Activated CD4-positive, CD25-positive, alpha-beta regulatory T cell treated with anti-CD3 and anti-CD28 coated beads, Interleukin-2, amount 50 U/mL, for 24 hours (primary cell): ENCODE measurements at regions not wholly inside any gene's neighbourhood (a gene's known extent, or its start where the extent isn't known, plus 50 kb on each side); places are given as distances from the start of the nearest gene placed in this dataset.

Source experiments
- ATAC-seq, 2 donors: fragments of 150-1000 bp; cut with Tn5 transposase; one replicate each; pipeline ENCODE4 v1.10.0; 2021; ENCODE audit warnings: mild to moderate bottlenecking in 1 of 2, moderate library complexity in 1 of 2

DNA sequence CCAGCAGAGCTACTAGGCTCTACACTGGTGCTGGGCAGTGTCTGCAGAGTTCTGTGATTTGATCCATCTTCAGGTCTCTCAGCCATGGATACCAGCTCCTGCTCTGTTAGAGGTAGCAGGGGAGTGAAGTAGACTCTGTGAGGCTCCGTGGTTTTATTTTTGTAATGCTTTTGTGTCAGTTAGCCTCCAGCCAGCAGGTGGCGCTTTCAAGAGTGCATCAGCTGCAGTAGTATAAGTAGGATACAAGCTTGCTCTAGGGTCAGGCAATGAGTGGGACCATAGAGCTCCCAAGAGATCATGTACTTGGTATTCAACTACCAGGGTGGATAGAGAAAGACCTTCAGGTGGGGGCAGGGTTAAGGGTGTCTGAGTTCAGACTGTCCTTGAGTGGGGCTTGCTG lies 362.5 kb upstream of the TRAM1L1 start:
- no peak for ATAC-seq

DNA sequence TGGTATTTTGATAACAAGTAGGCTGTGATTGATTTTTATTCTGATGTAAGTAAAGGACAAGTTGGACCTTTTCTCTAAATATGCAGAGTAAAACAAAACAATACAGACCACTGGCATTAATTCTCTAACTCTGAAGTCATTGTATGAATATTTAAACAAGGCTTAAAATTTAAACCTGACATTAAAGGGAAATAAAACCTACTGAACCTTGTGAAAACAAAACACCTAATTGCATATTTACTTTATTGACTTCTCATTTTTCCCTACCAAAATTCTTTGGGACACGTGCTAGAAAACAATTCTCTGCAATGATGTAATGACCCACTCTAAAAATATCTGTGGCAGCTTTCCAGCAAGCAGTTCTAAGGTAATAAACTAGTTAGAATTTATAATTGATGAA lies 369.7 kb upstream of the TRAM1L1 start:
- ATAC-seq, result no peak

DNA sequence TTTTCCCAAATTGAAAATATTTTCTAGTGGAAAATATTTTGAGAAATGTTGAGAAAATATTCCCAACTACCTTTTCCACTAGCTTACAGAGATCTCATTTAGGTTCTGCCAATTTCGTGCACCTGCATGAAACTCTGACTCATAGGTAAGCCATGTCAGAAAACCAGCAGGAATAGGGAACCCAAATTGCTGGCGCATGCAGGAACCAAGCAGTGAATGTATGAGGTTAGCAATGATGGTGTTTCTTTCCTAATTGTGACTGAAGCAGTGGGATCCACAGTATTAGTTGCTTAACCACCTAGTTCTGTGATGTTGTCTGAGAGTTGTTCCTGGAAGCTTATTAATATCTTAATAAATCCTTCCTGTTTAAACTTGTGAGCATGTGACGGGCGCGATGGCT lies 381.0 kb upstream of the TRAM1L1 start:
- no peak for ATAC-seq

DNA sequence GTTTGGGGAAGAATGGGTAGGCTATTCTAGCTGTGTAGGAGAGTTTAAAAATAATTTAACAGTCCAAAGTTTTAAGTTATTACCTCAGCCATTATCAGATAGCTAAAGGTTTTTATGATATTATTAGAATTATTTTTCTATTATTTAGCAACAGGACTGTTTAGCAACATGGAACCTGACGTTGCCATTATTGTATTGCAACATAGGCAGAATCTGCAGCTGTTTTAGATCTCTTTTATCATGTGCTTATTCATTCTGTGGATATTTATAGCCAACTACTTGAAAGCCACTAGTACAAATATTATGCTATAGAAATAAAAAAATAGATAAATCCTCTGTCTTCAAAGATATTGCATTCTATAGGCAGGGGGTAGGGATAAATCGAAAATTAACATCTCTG lies 382.0 kb upstream of the TRAM1L1 start:
- no peak for ATAC-seq

DNA sequence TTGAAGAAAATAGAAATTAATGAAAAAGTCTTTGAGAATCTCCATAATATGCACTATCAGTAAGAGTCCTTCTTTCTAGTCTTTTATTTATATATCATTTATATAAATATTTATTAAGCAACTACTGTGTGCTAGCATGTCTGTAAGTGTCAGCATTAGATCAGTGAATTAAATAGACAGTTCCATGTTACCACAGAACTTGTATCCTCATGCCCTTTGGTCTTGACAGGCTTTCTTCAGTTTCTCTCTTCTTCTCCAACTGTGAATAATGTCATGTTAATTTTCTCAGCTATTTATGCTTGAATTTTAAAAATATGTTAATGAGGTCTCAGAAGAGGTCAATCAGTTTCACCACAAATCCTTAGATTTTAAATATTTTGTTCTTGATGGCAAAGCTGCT lies 389.6 kb upstream of the TRAM1L1 start:
- no peak for ATAC-seq

DNA sequence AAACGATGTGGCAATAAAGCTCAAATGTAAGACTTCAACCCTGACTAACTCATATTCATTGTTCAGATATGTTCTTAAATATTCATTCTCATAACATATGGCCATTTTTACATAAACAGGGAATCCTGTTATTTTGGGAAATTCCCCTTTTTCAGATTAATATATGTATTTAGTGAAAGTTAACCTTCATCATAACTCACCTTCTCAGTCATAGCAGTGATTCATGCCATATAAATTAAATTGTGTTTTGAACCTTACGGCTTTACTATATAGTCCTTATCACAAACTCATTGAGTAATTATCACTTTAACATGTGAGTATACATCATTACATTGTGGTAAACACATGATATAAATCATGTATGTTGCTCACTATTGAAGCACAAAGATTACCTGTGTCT lies 392.5 kb upstream of the TRAM1L1 start:
- no peak for ATAC-seq

DNA sequence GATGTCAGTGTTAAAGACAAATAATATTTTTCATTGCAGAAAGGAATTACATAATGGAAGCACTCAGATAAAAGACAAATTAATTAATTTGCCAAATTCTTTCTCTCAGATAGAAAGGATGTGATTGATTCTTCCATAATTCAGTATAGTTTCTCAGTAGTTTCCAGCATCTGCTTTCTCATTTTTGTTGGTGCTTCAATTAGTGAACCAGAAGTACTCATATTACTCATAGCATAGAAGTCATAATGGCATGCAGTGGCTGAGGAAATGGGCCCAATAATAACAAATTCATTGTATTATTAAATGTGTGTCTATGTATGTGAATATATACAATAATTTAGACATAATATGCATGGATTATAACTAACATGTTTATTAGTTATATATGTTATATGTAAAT lies 393.3 kb upstream of the TRAM1L1 start:
- ATAC-seq, result no peak

DNA sequence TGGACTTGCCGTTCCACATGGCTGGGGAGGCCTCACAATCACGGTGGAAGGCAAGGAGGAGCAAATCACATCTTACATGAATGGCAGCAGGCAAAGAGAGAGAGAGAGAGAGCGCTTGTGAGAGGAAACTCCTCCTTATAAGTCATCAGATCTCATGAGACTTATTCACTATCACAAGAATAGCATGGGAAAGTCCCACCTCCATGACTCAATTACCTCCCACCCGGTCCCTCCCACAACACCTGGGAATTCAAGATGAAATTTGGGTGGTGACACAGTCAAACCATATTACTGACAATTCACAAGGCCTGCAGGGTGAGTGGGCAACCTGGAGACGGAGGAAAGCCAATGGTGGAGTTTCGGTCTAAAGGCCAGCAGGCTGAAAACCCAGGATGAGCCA lies 394.3 kb upstream of the TRAM1L1 start:
- peak in 1 of 2 donors; percentile 41 for ATAC-seq

DNA sequence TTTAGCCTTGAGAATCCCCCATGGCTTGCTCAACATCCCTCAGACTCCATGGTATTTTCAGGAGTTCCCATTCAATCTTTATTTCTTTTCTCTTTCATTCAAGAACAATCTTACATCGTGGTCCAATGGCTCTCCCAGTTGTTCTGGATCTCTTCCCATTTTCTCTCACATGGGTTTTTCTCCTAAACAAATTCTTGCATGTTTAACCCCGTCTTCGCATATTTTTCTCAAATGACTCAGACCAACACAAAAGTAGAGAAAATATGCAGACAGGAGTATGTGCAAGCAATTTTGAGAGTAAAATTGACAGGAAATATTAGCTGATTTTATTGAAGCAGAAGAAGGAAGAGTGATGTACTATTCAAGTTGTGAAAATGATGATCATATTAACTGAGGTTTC lies 396.4 kb upstream of the TRAM1L1 start:
- no peak for ATAC-seq

DNA sequence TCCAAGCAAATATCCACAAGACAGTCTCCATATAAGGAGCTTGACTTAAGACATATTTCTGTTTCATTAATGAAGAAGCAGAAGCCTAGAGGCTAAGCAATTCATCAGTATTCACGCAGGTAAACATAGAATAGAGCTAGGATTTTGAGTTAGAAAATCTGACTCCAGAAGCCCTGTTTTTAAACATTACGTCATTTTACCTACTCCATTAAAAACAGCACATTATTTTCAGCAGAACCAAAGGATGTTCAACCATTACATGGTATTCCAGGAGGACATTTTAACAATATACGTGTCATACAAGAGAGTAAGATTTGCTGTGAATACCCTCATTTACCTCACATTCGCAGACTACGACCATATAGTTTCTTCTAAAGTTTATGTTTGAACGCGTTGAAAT lies 403.3 kb upstream of the TRAM1L1 start:
- no peak for ATAC-seq

DNA sequence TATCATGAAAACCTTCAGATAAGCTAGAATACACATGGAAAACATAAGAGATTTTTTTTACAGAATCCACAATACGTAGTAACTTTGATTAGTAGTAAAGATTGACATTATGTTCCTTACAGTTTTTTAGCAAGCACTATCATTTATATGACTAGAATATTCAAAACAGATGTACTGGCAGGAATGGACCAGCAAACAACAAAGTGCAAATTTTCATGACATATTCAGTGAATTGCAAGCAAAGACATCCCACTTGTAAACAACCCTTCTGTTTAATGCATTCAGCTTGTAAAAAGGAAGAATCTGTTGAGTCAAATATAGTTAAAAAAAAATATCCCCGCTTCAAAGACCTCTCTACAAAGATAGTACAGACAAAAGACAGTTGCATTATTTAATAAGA lies 403.7 kb upstream of the TRAM1L1 start:
- no peak for ATAC-seq

DNA sequence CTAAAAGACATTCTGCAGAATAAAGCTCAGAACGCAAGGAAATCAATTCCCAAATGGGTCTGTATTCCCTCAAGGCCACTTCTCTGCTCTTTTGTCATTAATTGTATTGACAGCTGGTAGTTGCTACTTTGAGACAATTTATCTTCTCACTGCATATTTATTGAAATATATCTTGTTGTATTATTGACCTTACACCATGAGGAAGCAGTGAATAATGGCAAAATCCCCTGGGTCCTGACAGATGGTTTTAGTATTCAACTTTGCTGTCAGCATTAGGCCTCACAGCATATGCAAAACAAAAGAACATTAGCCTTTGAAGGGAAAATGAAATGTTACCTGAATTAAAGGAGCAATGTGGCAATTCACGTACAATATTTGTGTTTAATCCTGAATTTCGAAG lies 406.1 kb upstream of the TRAM1L1 start:
- ATAC-seq, result no peak

DNA sequence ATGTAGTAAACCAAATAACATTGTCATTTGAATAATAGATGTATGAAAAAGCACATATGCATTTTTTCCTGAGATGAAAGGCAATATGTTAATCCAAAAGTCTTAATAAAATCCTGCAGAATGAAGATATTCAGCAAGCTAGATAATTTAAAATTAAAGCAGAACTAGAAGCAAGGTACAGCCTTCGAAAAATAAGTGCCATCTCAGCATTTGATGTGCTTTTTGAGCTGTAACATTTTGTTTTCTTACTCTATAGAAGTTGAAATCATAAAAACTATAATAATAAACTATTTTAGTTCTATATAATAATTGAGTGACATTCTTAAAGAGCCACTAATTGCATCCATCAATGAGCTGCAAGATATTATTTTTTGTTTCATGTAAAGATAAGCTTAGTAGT lies 410.4 kb upstream of the TRAM1L1 start:
- no peak for ATAC-seq

DNA sequence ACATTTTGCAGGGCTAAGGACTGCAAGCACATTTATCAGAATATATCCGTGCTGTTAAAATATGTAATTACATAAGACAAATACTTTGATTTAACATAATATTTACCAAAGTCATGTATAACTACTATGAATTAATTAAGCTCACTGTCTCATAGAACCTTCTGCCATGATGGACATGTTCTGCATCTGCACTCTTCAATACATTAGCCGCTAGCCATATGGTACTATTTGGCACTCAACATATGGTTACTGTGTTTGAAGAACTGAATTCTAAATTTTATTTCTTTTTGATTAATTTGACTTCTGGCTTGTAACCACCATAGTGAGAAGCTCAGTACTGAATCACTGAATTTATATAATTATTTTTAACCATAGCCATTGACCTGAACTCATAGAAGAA lies 427.0 kb upstream of the TRAM1L1 start:
- no peak for ATAC-seq

DNA sequence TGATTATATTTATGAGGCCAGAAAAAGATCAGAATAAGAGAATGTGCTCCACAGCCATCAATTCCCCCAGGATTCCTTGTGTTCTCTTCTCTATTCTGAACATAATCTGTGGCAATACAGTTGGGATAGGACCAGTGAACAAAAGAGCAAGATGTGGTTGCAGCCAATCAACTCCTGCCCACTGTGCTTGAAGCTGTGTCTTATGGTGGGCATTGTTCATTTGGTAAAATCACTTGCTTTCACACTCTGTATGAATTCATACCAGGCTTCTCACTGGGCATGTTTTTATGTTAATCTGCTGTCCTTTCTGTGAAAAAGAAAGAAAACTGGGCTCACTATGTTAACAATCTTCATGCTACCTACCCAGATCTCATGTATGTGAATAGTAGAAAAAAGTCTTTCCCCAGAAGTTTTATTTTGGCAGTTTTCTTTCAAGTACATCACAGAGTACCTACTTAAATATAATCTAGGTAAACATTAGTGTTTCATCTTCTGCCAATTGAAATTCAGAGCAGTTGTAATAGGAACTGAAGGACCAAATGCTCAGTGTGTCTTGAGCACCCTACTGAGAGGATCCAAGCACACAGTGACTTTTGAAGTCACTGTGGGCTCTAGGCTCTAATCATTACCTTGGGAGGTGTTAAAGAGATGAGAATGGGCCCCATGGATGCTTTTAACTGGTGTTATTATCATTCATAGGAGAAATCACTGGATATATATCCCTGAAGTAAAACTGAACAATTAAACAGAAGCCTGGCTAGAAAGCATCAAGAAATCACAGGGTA lies 429.2 kb upstream of the TRAM1L1 start:
- no peak for ATAC-seq

DNA sequence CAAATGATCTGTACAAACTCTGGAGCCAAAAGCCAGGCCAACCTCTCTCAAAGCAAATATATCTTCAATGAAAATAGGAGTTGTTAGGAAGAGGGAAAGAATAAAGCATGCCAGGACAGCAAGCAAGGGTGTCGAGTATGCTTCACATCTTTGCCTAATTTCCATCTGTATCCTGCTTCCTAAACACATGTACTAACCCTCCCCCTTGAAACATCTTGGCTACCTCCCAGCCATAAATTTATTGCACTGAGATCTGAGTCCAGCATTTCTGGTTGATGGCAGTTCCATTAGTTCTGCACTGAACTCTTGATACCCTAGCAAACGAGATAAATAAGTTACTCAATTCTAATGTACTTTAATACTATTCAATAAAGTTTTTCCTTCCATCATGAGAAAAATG lies 430.5 kb upstream of the TRAM1L1 start:
- ATAC-seq, result no peak

DNA sequence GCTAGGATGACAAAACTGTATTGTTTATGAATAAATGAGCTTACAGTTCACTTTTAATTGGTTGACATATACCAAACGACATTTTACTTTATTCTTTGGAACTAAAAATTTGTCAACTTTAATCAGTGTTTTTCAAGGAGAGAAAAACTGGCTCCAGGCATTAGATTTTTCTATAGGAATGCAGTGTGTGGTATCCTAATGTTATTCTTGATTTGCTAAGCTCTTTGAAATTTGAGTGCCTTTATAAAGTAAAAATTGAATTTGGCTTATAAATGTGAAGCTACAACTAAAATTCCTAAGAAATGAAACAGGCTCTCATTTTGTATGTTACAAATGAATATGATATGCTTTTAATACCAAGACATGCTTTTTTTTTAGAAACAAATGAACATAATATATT lies 442.2 kb upstream of the TRAM1L1 start:
- no peak for ATAC-seq

DNA sequence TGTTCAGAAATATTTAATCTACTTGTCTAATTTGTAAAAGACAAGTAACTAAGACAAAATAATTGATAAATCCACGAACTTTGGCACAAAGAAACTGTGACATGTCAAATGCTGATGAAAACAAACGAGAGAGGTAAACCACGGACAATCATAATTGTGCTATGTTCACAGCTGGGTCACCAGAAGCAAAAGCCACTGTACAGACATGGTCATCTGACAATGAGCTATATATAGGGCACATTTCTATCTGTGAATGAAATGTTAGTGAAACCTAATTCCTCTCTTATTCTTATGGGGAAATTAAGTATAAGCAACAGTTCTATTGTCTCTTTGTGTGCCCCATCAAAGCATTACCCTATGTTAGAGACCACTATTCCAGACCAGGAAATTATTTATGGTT lies 444.0 kb upstream of the TRAM1L1 start:
- ATAC-seq, result no peak

DNA sequence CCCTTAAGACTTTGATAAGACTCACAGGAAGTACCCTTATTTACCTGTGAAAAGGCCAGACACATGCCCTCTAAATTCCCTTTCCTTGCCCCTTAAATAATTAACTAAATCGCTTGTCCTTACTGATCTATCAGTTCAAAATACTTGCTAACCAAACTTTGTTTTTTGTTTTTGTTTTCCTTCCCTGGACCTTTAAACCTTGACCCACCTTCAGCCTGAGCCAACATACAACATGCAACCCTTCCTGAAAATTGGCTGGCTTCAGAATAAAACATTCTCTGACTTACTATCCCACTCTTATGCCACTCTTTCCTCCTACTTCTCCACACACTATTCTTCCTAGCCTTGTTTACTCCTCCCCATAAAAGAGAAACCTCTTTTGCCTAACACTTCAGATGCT lies 448.1 kb upstream of the TRAM1L1 start:
- ATAC-seq, result no peak

DNA sequence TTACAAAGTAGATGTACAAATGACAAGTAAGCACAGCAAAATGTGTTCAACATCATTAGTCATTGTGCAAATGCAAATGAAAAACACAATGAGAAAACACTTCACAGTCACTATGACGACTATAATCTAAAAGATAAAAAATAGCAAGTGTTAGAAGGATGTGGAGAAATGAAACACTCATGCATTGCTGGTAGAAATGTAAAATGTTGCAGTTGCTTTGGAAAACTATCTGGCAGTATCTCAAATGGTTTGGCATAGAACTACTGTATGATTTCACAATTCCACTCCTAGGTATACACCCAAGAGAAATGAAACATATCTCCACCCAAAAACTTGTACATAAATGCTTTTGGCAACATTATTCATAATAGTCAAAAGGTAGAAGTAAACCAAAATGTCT lies 459.7 kb upstream of the TRAM1L1 start:
- ATAC-seq, result no peak

DNA sequence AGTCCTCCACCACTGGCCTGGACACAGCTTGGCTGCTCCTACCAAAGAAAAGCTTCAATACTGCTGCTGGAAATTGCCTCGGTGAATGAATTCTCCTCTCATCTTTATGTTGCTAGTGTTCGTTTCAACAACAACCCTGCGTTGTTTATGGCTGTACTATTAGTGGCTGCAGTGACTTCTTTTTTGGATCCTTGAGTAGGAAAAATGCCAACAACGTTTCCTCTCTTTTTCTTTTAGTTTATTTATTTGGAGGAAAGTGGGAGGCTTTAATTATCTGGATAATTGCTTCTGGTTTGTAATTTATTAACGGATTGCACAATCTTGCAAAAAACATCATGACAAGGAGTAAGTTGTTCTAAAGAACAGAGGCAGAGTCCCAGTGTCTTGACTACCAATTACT lies 464.1 kb upstream of the TRAM1L1 start:
- ATAC-seq, result no peak

DNA sequence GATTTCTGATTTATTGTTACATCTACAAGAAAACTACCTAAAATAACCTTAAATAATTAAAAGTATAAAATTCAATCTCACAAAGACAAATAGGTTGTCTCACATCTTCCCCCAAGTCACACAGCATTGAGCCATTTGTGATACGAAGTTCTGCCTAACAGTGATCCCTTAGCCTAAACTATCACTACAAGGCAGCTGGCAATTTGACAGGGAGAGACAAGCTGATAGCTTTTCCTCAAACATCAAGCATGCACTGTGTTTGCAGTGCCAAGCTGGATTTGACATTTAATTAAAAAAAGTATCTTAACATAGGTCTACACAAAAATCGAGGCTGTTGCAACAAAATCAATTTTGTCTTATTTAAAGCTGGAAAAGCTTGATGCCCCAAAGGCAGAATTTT lies 464.7 kb upstream of the TRAM1L1 start:
- ATAC-seq, result no peak

DNA sequence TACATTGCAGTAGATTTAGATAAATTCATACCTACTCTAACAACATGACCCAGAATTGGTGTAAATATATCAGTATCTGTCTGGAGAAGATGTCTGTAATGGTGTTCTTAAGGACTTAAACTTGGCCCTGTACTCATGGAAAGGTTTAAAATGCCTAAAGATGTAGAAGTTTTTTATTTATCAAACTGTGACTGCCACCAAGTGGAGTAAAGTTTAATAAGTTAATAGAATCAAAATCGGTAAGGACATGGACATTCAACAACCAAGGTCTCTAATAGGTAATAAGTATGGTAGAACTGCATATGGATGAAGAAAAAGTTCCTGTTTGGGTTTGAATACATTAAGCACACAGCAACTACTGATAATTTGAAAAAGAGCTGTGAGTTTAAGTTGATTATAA lies 474.0 kb upstream of the NDST3 start:
- ATAC-seq, result no peak

DNA sequence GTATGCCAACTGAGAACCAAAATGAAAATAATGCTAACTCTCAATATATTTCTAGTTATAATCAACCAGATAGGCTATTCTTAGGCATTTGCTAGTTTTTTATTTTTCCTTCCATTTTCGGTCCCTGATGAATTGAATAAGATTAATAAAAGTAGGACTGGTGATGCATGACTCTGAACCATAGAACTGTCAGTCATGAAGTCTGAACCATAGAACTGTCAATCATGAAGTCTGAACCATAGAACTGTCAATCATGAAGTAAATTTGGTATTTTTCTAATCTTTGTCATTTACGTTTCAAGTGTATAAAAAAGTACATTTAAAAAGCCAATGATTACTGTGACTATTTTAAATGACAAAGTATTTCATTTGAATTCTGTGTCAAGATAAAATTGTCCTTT lies 460.2 kb upstream of the NDST3 start:
- no peak for ATAC-seq

DNA sequence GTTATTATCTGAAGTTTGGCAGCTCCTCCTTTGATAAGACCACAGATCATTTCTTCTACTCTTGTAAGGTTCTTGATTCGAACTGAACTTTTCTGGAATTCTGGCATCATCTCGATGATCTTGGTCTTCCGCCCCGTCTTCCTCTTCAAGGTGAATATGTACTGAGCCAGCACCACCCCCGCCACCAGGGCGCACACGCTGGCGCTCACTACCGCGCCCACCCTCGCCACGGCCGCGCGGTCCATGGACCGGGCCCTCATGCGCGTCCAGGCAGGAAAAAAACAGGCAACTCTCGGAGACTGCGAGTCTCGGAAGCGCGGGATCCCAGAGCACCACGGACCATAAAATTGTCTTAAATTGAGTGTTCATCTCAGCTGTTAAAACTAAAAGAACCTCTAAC lies 458.4 kb upstream of the NDST3 start:
- peak in 1 of 2 donors; percentile 36 for ATAC-seq
